Gastroesophageal sphincter (tissue), 3 donors: ENCODE measurements at regions not wholly inside any gene's neighbourhood (a gene's known extent, or its start where the extent isn't known, plus 50 kb on each side); places are given as distances from the start of the nearest gene placed in this dataset.

Experiments used
- EP300 ChIP-seq: sonication (generic); formaldehyde crosslinking; IDR thresholded peaks from one replicate; pipeline ENCODE4 v1.6.1; 2017; ENCODE audit warnings: antibody characterized with exemption, mild to moderate bottlenecking
- POLR2A ChIP-seq, 2 donors: fragments of 450-650 bp; IDR thresholded peaks; one replicate each; pipeline ENCODE4 v1.6.1; 2017; ENCODE audit warnings: antibody characterized with exemption in 2 of 2, mild to moderate bottlenecking in 2 of 2, moderate library complexity in 1 of 2
- POLR2AphosphoS5 ChIP-seq: sonication (generic); formaldehyde crosslinking; IDR thresholded peaks from one replicate; pipeline ENCODE4 v1.6.1; 2017; ENCODE audit warnings: antibody characterized with exemption
- TF ChIP-seq, protein P1 (sequence below), 4 experiments: fragments of 200-600 bp in 2 of 4; fragments of 450-650 bp in 2 of 4; sonication (generic) in 1 of 4; IDR thresholded peaks; one replicate each; pipeline ENCODE4 v1.5.1; 2017 to 2019; ENCODE audit warnings: antibody characterized with exemption in 4 of 4, mild to moderate bottlenecking in 2 of 4, moderate library complexity in 2 of 4

DNA sequence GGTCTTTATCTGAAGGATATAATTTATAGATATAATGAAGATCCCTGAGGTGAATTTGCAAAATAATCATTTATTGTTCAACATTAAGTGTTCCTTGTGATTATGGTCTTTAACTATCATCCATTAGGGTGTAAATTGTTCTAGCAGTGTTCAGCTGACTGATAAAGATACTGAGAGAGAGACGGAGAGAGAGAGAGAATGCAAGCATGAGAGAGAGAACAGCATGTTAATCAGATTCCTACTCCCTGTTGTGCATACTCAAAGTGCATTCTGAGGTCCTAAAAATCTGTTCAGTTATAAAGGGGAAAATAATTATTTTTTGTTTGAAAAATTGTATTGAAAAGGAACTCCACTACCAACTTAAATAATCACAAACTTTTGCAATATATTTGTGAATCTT is 271.0 kb upstream of the CBLB start:
- TF ChIP-seq POLR2A (IDR thresholded peaks at IDR 0.05) (no peak), EP300 (no peak), POLR2AphosphoS5 (no peak)
- TF ChIP-seq, protein P1, sequence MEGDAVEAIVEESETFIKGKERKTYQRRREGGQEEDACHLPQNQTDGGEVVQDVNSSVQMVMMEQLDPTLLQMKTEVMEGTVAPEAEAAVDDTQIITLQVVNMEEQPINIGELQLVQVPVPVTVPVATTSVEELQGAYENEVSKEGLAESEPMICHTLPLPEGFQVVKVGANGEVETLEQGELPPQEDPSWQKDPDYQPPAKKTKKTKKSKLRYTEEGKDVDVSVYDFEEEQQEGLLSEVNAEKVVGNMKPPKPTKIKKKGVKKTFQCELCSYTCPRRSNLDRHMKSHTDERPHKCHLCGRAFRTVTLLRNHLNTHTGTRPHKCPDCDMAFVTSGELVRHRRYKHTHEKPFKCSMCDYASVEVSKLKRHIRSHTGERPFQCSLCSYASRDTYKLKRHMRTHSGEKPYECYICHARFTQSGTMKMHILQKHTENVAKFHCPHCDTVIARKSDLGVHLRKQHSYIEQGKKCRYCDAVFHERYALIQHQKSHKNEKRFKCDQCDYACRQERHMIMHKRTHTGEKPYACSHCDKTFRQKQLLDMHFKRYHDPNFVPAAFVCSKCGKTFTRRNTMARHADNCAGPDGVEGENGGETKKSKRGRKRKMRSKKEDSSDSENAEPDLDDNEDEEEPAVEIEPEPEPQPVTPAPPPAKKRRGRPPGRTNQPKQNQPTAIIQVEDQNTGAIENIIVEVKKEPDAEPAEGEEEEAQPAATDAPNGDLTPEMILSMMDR (IDR thresholded peaks at IDR 0.05), result no peak
